Left lung (tissue), 4 donors: ENCODE measurements at regions not wholly inside any gene's neighbourhood (a gene's known extent, or its start where the extent isn't known, plus 50 kb on each side); places are given as distances from the start of the nearest gene placed in this dataset.
"Not testable (repeated sequence)": the region's sequence is repeated elsewhere in the genome, so short reads cannot be mapped to it uniquely, and the experiment has no call there.

Experiments used
- ATAC-seq: fragments of 200-7000 bp; cut with Tn5 transposase; one replicate; pipeline ENCODE4 v1.9.1; 2020; ENCODE audit warnings: moderate library complexity
- DNase-seq, 4 donors: peaks; one replicate each; pipeline ENCODE4 v3.0.0-alpha.2; 2013 to 2020
- H3K27ac ChIP-seq, 2 donors: fragments of 200-600 bp; sonication (generic) in 1 of 2; one replicate each; pipeline versions ENCODE4 v1.5.0 to v1.8.0; 2020 to 2021
- H3K27me3 ChIP-seq, 2 donors: fragments of 200-600 bp; sonication (generic) in 1 of 2; one replicate each; pipeline versions ENCODE4 v1.5.0 to v1.8.0; 2020 to 2021
- H3K36me3 ChIP-seq, 2 donors: fragments of 200-600 bp; sonication (generic) in 1 of 2; one replicate each; pipeline versions ENCODE4 v1.5.0 to v1.8.0; 2020 to 2021
- H3K4me1 ChIP-seq, 2 donors: fragments of 200-600 bp; one replicate each; pipeline ENCODE4 v1.8.0; 2021
- H3K4me3 ChIP-seq, 2 donors: fragments of 200-600 bp; sonication (generic) in 1 of 2; one replicate each; pipeline versions ENCODE4 v1.5.0 to v1.8.0; 2020 to 2021; ENCODE audit warnings: mild to moderate bottlenecking in 1 of 2
- H3K9me3 ChIP-seq, 2 donors: fragments of 200-600 bp; sonication (generic) in 1 of 2; one replicate each; pipeline versions ENCODE4 v1.5.0 to v1.8.0; 2020 to 2021
- CTCF ChIP-seq, 2 donors: fragments of 200-600 bp; sonication (generic) in 1 of 2; IDR thresholded peaks; one replicate each; pipeline versions ENCODE4 v1.5.0 to v1.8.0; 2021; ENCODE audit warnings: antibody characterized with exemption in 2 of 2
- intact Hi-C, 2 donors: fragments of 100-400 bp; cut with DNase I; formaldehyde crosslinking; loops; one replicate each; pipeline versions ENCODE4 v1.11.2 to v1.14.2; 2022
- donor health status: DM: no; HTN: yes; CAD: no.
- donor health status: DM: no; HTN: no; CAD: no.

GRCh38 chr9:119880361-119880760 lies 511.1 kb upstream of the BRINP1 start:
- Histone ChIP-seq H3K9me3 (no peaks in the 10 kb centered on the region), H3K4me1 (no peaks in the 10 kb centered on the region), H3K27ac (no peak overlapping the region), H3K4me3 (no peak overlapping the region), H3K36me3 (no peaks in the 10 kb centered on the region), H3K27me3 (no peaks in the 10 kb centered on the region)
- TF ChIP-seq CTCF (IDR thresholded peaks at IDR 0.05) = no peak
- no peak for DNase-seq
- intact Hi-C loops = no loop called here
- no peak for ATAC-seq

DNA sequence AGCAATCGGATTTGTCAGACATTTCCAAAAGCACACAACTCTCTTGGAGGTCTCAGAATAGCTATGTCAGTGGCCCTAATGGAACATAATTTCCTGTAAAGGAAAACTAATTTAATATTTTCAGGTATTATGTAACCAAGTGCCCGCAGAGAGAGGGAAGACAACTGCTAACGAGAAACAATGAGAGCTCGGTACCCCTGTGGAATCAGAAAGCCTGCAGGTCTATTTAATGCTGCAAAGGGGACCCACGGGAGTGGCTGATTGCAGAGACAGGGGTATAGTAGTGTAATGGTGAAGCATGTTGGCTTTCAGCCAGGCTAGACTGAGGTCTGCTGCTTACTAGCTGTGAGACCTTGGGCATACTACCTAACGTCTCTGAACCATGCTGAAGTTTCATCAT lies 508.1 kb upstream of the BRINP1 start:
- DNase-seq = no peak
- H3K36me3 ChIP-seq = no peaks in the 10 kb centered on the region
- H3K4me1 ChIP-seq = no peaks in the 10 kb centered on the region
- H3K27me3 ChIP-seq = no peaks in the 10 kb centered on the region
- ATAC-seq = no peak
- H3K4me3 ChIP-seq = no peak overlapping the region
- no peak for TF ChIP-seq CTCF (IDR thresholded peaks at IDR 0.05)
- intact Hi-C loops = no loop called here
- no peak overlapping the region for H3K27ac ChIP-seq
- H3K9me3 ChIP-seq = no peaks in the 10 kb centered on the region

GRCh38 chr9:119873877-119874276 lies 504.6 kb upstream of the BRINP1 start:
- no peak overlapping the region for H3K4me3 ChIP-seq
- H3K27me3 ChIP-seq = no peaks in the 10 kb centered on the region
- H3K9me3 ChIP-seq = no peaks in the 10 kb centered on the region
- no peak for TF ChIP-seq CTCF (IDR thresholded peaks at IDR 0.05)
- no peak overlapping the region for H3K27ac ChIP-seq
- intact Hi-C loops = no loop called here
- no peak for ATAC-seq
- DNase-seq = no peak
- H3K36me3 ChIP-seq = no peaks in the 10 kb centered on the region
- H3K4me1 ChIP-seq = no peaks in the 10 kb centered on the region

DNA sequence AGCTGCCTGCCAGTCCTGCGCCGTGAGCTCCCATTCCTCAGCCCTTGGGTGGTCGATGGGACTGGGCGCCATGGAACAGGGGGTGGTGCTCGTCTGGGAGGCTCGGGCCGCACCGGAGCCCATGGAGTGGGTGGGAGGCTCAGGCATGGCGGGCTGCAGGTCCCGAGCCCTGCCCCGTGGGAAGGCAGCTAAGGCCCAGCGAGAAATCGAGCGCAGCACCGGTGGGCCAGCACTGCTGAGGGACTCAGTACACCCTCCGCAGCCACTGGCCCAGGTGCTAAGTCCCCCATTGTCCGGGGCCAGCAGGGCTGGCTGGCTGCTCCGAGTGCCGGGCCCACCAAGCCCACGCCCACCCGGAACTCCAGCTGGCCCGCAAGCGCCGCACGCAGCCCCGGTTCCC lies 501.0 kb upstream of the BRINP1 start:
- H3K27ac ChIP-seq, H3K27me3 ChIP-seq, H3K9me3 ChIP-seq, DNase-seq, H3K36me3 ChIP-seq, ATAC-seq, H3K4me3 ChIP-seq, H3K4me1 ChIP-seq, intact Hi-C loops: not testable (repeated sequence)

DNA sequence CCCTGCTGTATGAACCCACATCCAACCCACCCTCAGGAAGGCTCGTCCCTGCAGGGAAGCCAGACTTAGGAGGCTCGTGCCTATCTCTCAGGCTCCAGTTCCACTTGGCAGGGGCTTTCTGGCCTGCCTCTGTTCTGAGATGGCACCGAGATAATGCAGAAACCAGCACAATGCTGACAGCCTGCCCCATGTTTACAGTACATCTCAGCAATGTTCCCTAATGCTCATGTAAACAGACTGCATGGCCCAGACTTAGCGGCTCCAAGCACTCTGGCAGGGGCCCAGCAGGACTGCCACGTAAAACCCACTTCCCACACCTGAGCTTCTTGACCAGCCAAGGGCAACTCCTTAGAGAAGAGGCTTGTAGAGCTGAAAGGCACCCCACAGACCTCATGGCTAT lies 499.5 kb upstream of the BRINP1 start:
- H3K9me3 ChIP-seq = peaks cover 0 to 4% of the 10 kb centered on the region in 2 donors
- no peak for TF ChIP-seq CTCF (IDR thresholded peaks at IDR 0.05)
- DNase-seq (no peak), ATAC-seq (no peak)
- H3K4me1 ChIP-seq = no peaks in the 10 kb centered on the region
- H3K36me3 ChIP-seq = no peaks in the 10 kb centered on the region
- H3K27ac ChIP-seq = no peak overlapping the region
- H3K4me3 ChIP-seq = no peak overlapping the region
- intact Hi-C loops = no loop called here
- H3K27me3 ChIP-seq = no peaks in the 10 kb centered on the region

GRCh38 chr9:119861842-119862241 lies 492.6 kb upstream of the BRINP1 start:
- Histone ChIP-seq H3K4me1 (no peaks in the 10 kb centered on the region), H3K9me3 (peaks cover 0 to 4% of the 10 kb centered on the region in 2 donors), H3K27ac (no peak overlapping the region), H3K36me3 (no peaks in the 10 kb centered on the region), H3K27me3 (no peaks in the 10 kb centered on the region), H3K4me3 (no peak overlapping the region)
- intact Hi-C loops = no loop called here
- ATAC-seq = no peak
- TF ChIP-seq CTCF (IDR thresholded peaks at IDR 0.05) = no peak
- DNase-seq = no peak
